ENCODE measurements at regions not wholly inside any gene's neighbourhood (a gene's known extent, or its start where the extent isn't known, plus 50 kb on each side); places are given as distances from the start of the nearest gene placed in this dataset.

- TF ChIP-seq CTCF (IDR thresholded peaks at IDR 0.05; ENCODE audit: low read depth, low read length): no peak
- no peak for TF ChIP-seq POLR2A (IDR thresholded peaks at IDR 0.05; ENCODE audit: extremely low read depth, insufficient read length)
Measured at GRCh38 chr9:36764364-36765076, 191.8 kb downstream of the MELK start.
